Stimulated activated CD4-positive, alpha-beta T cell treated with anti-CD3 and anti-CD28 coated beads, TNF-alpha, amount 100 ng/mL, for 4 hours (primary cell): ENCODE measurements at regions not wholly inside any gene's neighbourhood (a gene's known extent, or its start where the extent isn't known, plus 50 kb on each side); places are given as distances from the start of the nearest gene placed in this dataset.

Source experiments
- DNase-seq, 3 experiments: peaks; one replicate each; pipeline ENCODE4 v3.0.0-alpha.2; 2020; ENCODE audit warnings: low read depth in 3 of 3

GRCh38 chr1:87719658-87720057 is 391.0 kb downstream of the LMO4 start:
- DNase-seq: no peak

DNA sequence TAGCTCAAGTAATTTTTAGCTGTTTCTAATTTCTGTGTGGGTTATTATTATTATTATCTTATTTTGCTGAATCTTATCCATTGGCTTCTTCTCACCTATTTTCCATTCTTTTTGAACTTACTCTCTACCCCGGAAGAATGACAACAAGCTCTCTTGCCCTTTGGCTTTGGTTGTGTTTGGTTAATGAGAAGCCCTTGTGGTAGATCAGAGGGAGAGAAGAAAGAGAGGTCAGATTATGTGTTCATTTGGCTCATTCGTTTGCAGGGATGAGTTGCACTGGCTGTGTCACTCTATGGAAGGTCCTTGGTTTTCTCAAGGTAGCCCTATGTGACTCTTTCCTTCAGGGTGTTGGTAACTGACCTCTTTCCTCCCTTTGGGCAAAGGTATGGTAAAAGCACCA is 391.9 kb downstream of the LMO4 start:
- no peak for DNase-seq

GRCh38 chr1:87723193-87723592 is 394.5 kb downstream of the LMO4 start:
- DNase-seq: no peak

DNA sequence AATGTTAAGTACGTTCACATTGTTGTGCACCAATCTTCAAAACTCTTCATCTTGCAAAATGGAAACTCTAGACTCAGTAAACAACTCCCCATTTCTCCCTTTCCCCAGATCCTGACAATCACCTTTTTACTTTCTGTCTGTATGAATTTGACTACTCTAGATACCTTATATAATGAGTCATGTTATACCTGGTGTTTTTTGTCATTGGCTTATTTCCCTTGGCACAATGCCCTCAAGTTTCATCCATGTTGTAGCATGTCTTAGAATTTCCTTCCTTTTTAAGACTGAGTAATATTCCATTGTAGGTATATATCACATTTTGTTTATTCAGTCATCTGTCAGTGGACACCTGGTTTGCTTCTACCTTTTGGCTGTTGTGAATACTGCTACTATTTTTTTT is 399.5 kb downstream of the LMO4 start:
- DNase-seq: no peak

- no peak for DNase-seq
Measured at GRCh38 chr1:87730274-87731216, 401.9 kb downstream of the LMO4 start.

- DNase-seq: no peak
Measured at GRCh38 chr1:87733386-87733785, 404.7 kb downstream of the LMO4 start.

DNA sequence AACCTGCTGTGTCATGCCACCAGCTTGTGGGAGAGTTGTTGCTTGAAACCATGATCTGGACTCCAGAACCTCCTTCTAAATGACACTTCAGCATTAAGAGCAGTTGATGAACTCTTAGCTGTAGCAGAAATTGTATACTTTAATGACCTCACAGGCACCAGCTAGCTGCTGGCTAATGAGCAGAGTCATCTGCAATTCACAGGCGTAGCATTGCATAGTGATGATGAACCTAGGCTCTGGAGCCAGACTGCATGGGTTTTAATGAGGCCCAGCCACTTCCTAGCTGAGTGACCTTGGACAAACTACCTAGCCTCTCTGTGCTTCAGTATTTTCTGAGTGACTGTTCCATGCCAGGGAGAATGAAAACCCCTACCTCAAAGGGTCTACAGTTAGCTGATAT is 407.1 kb downstream of the LMO4 start:
- no peak for DNase-seq

DNA sequence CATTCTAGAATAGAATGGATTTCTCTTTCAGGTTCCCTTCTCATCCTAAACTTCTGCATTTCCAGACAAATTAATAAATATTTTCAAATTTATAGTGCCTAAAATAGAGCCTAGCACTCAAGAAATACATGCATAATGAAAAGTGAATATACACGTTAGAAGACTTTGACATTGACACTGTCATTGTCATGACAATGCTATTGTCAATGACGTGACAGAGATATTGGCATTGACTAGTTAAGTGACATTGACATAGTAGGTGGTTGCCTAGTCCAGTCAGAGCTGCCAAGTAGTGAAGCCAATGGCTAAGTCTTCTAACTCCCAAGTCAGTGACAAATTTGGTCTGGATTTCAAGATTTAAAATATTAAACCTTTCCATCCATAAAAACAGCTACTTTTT is 410.5 kb downstream of the LMO4 start:
- DNase-seq: no peak

GRCh38 chr1:87739704-87740103 is 411.0 kb downstream of the LMO4 start:
- no peak for DNase-seq

DNA sequence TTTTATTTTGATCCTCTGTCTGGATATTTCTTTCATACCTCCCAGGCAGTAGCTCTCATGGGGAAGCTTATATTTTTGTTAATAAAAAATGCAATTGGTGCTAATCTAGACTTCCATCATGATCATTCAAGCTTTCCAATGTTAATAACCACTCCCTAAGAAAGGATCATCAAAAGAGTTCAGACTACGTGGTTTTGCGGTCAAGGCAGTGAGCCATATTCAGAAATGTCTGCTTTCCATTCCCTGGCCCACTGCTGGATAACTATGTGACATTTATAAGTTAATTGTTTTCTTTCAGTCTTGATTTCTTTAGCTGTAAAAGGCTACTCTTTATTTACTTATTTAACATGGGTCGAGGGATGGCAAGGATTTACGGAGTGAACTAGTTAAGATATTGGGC is 414.6 kb downstream of the LMO4 start:
- no peak for DNase-seq

GRCh38 chr1:87744056-87744455 is 415.4 kb downstream of the LMO4 start:
- DNase-seq: no peak

DNA sequence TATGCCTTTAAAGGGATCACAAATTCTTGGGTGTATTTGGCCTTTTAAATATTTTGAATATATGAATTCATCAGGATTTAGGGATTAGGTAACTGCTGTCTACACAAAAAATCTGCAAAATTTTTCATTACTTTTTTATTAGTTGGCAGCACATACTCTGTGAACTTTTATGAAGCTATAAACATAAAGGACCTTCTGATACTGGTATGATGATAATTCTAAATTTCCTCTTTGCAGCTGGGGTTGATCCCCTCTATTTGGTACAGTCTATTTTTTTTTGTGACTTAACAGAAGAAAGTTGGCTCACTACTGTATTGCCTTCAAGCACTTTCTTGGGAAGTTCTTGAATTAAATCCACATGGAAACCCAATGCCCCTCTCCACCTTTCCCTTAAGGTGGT is 416.1 kb downstream of the LMO4 start:
- no peak for DNase-seq

DNA sequence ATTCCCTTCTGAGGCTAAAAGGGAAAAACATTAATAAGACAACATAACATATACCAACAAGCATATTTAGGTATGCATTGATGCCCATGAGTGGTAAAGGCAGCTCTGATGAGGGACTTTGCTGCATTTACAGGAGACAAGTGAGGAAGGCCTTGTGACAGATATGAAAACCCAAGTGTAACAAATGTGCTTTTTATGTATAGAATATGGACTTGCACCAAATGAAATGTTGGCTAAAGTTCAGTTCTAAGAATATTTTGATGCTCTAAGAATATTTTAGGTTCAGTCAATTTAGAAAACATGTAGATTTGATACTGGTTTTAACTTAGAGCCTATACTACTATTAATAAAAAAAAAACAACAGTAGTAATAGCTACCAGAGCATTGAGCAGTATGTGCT is 424.7 kb downstream of the LMO4 start:
- no peak for DNase-seq

- DNase-seq: no peak
Measured at GRCh38 chr1:87754139-87754538, 425.5 kb downstream of the LMO4 start.

DNA sequence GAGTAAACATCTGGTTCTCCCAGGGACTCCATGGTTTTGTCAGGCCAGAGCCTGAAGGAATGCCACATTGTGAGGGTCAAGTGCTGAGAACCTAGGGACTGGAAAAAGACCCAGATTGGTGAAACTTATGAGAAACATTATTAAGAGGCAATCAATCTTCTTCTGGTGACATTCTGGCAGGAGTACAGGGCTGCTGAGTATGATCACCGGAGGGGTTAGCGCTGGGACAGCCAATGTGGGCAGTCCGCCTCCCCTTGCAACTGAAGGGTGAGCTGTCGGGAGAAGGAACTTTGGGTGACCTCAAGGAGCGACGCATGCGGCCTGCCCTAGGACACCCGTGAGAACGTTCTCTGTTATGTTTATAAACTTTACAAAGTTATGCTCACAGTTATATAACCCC is 429.0 kb downstream of the LMO4 start:
- DNase-seq: no peak

- no peak for DNase-seq
Measured at GRCh38 chr1:87759421-87760087, 430.9 kb downstream of the LMO4 start.

- no peak for DNase-seq
Measured at GRCh38 chr1:87760155-87760554, 431.5 kb downstream of the LMO4 start.

DNA sequence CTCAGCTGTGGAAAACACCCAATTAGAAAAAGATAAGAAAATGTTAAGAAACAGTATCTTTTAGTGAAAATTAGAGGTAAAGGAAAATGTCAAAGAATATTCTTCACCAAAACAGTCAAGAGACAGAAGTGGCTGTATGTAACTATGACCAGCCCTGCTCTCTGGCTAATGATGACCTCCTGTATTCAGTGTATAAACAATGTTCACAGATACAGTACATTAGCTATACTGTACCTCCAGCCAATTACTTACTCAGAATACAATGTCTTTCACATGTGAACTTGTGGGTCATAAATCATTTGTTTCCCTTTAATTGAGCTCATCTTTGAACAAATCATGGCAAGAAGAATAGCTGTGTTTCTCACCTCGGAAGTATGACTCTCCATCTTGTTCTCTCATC is 432.0 kb downstream of the LMO4 start:
- DNase-seq: no peak

GRCh38 chr1:87763483-87763882 is 434.8 kb downstream of the LMO4 start:
- DNase-seq: no peak

- DNase-seq: no peak
Measured at GRCh38 chr1:87765057-87765680, 436.5 kb downstream of the LMO4 start.

DNA sequence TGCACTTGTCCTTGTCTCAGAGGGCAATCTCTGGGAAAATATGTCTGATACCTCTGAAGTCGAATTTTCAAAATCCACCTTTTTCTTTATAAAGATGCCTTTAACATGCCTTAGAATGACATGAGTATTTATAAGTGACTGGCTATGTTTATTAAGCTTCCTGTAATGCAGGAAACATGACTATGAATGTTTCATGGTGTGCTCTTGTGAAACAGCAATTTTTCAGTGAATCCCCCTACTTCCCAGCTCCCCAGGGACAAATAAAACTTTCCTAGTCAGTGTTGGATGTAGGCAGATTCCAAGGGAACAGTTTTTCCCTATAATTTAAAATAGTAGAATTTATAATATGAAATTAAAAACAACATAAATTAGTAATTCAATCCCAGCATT is 437.0 kb downstream of the LMO4 start:
- DNase-seq: no peak

DNA sequence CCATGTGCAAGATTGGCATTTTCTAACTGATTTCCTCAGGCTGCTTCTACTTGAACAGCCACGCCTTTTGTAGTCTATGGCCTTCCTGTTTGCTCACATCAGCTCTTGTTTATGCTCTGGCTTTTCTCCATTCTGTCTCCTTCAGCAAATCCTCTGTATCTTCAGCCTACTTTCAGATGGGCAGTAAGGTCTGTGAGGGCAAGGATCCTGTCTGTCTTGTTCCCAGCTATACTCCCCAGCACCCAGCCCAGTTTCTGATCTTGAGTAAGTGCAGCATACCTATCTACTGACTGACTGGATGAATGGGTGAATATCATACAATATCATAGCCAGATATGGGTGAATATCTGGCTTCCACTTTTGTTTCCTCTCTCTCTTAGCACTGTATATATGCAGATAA is 438.1 kb downstream of the LMO4 start:
- DNase-seq: no peak

GRCh38 chr1:87778896-87779295 is 450.2 kb downstream of the LMO4 start:
- DNase-seq: no peak
